ENCODE measurements at regions not wholly inside any gene's neighbourhood (a gene's known extent, or its start where the extent isn't known, plus 50 kb on each side); places are given as distances from the start of the nearest gene placed in this dataset.

GRCh38 chr2:82596581-82596980 lies 1862.5 kb downstream of the SUCLG1 start:
- TF ChIP-seq, protein P1, sequence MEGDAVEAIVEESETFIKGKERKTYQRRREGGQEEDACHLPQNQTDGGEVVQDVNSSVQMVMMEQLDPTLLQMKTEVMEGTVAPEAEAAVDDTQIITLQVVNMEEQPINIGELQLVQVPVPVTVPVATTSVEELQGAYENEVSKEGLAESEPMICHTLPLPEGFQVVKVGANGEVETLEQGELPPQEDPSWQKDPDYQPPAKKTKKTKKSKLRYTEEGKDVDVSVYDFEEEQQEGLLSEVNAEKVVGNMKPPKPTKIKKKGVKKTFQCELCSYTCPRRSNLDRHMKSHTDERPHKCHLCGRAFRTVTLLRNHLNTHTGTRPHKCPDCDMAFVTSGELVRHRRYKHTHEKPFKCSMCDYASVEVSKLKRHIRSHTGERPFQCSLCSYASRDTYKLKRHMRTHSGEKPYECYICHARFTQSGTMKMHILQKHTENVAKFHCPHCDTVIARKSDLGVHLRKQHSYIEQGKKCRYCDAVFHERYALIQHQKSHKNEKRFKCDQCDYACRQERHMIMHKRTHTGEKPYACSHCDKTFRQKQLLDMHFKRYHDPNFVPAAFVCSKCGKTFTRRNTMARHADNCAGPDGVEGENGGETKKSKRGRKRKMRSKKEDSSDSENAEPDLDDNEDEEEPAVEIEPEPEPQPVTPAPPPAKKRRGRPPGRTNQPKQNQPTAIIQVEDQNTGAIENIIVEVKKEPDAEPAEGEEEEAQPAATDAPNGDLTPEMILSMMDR (IDR thresholded peaks at IDR 0.05; ENCODE audit: low read length), result no peak
- no peak for TF ChIP-seq EZH2 (IDR thresholded peaks at IDR 0.05; ENCODE audit: borderline replicate concordance, low read length)
